PFSK-1 (cell line): ENCODE measurements at regions not wholly inside any gene's neighbourhood (a gene's known extent, or its start where the extent isn't known, plus 50 kb on each side); places are given as distances from the start of the nearest gene placed in this dataset.

ENCODE experiments used
- FOXP2 ChIP-seq: optimal IDR thresholded peaks from 2 replicates; pipeline ENCODE3; 2011; ENCODE audit warnings: borderline replicate concordance, control low read depth, inconsistent platforms; ENCODE audit not compliant: insufficient read depth; ENCODE audit errors: extremely low read length, extremely low read depth
- POLR2AphosphoS5 ChIP-seq: IDR thresholded peaks from 2 replicates; pipeline ENCODE4 v1.6.1; 2012; ENCODE audit warnings: low read depth, mild to moderate bottlenecking, control low read depth, low read length, moderate library complexity
- REST ChIP-seq, 2 experiments: IDR thresholded peaks; 2 replicates each; pipeline versions ENCODE4 v1.6.1 to v1.8.0; 2011 to 2012; ENCODE audit warnings: low read depth in 2 of 2, low read length in 2 of 2, control low read depth in 1 of 2, inconsistent platforms in 1 of 2, mild to moderate bottlenecking in 1 of 2, moderate library complexity in 1 of 2; ENCODE audit not compliant: insufficient read depth in 1 of 2
- SIN3A ChIP-seq: IDR thresholded peaks from 2 replicates; pipeline ENCODE4 v1.6.1; 2012; ENCODE audit warnings: mild to moderate bottlenecking, low read length, moderate library complexity, borderline replicate concordance; ENCODE audit not compliant: insufficient read depth
- TAF1 ChIP-seq: IDR thresholded peaks from 2 replicates; pipeline ENCODE4 v1.6.1; 2012; ENCODE audit warnings: low read length, control low read depth, borderline replicate concordance; ENCODE audit not compliant: insufficient read depth

DNA sequence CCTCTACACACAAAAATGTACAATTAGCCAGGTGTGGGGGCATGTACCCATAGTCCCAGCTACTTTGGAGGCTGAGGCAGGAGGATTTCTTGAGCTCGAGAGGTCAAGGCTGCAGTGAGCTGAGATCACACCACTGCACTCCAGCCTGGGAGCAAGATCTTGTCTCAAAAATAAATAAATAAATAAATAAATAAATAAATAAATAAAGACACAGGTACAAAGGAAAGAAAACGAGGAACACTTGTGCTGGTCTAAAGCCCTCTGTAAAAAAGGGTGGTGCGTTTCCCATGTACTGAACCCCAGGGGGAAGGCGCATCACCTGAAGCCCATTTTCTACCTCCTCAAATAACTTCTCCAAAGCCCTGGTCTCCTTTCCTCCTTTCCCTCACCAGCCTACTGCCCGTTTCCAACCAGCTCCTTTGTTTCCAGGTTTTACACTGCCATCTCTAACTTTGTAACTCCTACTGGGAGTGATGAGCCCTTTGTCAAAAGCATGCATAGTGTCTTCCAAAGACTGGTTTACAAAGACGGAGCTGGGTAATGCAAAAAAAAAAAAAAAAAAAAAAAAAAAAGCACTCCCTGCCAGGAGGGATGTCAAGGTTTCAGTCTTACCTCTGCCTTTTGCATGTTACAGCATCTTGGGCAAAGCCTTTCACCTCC lies 81.5 kb upstream of the SOX4 start:
- no peak for TF ChIP-seq TAF1
- no peak for TF ChIP-seq POLR2AphosphoS5
- TF ChIP-seq REST (IDR thresholded peaks at IDR 0.05; ENCODE audit: insufficient read depth in 1 of 2, low read depth in 2 of 2, low read length in 2 of 2): no peak
- no peak for TF ChIP-seq SIN3A
- no peak for TF ChIP-seq FOXP2
